ENCODE measurements at regions not wholly inside any gene's neighbourhood (a gene's known extent, or its start where the extent isn't known, plus 50 kb on each side); places are given as distances from the start of the nearest gene placed in this dataset.

- TF ChIP-seq CTCF (IDR thresholded peaks at IDR 0.05; ENCODE audit: low read depth, low read length, missing control alignments) = no peak
- peak overlapping the region; percentile 64; the same call in 1 of the 2 replicates for H3K4me3 ChIP-seq (replicated peaks; ENCODE audit: low read depth, low read length)
- no peak for DNase-seq (ENCODE audit: extremely low read depth, low read depth)
Observed at GRCh38 chr19:5290336-5291262, 50.0 kb downstream of the PTPRS start.

DNA sequence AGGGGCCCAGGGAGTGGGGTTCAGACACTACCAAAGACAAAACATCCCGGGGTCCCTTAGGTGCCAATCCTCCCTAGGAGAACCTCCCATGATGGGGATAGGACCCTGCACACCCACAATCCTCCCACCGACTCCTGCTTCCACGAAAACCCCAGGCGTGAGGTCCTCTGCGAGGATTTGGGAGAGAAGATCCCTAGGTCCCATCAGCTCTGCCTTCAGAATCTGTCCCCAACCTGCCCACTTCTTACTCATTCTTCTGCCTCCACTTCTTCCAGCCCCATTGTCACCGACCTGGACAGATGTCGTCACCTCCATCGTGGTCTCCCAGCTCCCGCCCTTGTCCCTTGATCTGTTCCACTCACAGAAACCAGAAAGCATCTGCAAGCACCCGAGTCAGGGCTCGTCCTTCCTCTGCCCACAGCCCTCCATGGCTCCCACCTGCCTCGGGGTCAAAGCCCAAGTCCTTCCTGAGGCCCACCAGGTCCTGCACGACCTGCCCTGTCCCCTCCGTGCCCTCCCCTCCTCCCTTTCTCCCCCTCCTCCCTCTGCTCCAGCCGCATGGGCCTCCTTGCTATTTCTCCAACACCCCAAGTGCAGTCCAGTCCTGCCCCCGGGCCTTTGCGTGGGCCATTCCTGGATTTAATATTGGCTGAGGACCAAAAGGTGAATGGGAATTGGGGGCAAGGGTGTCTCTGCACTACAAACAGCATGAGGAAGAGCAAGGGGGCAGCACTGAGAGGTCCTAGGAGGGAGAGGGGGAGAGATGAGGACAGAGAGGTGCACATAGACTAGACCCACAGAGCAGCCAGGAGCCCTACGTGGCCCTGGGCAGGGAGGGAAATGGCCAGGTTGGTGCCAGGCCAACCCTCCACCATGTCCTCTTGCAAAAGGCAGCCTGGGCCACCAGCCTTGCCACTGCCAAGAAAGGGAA, 51.3 kb downstream of the PTPRS start:
- no peak overlapping the region for H3K4me3 ChIP-seq (replicated peaks; ENCODE audit: low read depth, low read length)
- TF ChIP-seq CTCF (IDR thresholded peaks at IDR 0.05; ENCODE audit: low read depth, low read length, missing control alignments) = peak; percentile 5
- DNase-seq (ENCODE audit: extremely low read depth, low read depth) = no peak

GRCh38 chr19:5288347-5288739, 52.3 kb downstream of the PTPRS start:
- no peak for DNase-seq (ENCODE audit: extremely low read depth, low read depth)
- no peak overlapping the region for H3K4me3 ChIP-seq (replicated peaks; ENCODE audit: low read depth, low read length)
- no peak for TF ChIP-seq CTCF (IDR thresholded peaks at IDR 0.05; ENCODE audit: low read depth, low read length, missing control alignments)

- no peak for DNase-seq (ENCODE audit: extremely low read depth, low read depth)
- TF ChIP-seq CTCF (IDR thresholded peaks at IDR 0.05; ENCODE audit: low read depth, low read length, missing control alignments) = no peak
- no peak overlapping the region for H3K4me3 ChIP-seq (replicated peaks; ENCODE audit: low read depth, low read length)
Observed at GRCh38 chr19:5287066-5287465, 53.5 kb downstream of the PTPRS start.

GRCh38 chr19:5286465-5287029, 54.1 kb downstream of the PTPRS start:
- TF ChIP-seq CTCF (IDR thresholded peaks at IDR 0.05; ENCODE audit: low read depth, low read length, missing control alignments) = no peak
- no peak for DNase-seq (ENCODE audit: extremely low read depth, low read depth)
- no peak overlapping the region for H3K4me3 ChIP-seq (replicated peaks; ENCODE audit: low read depth, low read length)

DNA sequence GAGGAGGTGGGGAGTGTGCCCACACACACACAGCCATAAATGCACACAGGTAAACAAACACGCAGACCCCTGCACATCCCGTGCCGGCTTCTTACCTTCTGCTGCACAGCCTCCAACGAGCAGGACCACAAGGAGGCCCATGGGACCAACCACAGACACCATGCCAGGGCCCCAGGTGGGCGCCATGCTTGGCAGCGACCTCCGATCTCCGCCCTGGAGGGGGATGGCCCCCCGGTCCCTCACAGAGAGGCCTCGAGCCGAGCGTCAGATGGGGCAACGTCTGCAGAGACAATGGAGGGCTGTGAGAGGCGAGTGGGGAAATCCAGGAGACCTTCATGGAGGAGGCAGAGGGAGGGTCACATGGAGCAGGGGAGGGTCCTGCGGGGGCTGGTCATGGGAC, 54.7 kb downstream of the PTPRS start:
- no peak for TF ChIP-seq CTCF (IDR thresholded peaks at IDR 0.05; ENCODE audit: low read depth, low read length, missing control alignments)
- H3K4me3 ChIP-seq (replicated peaks; ENCODE audit: low read depth, low read length) = no peak overlapping the region
- DNase-seq (ENCODE audit: extremely low read depth, low read depth) = no peak

Data from HFF-Myc (cell line).